ENCODE measurements at regions not wholly inside any gene's neighbourhood (a gene's known extent, or its start where the extent isn't known, plus 50 kb on each side); places are given as distances from the start of the nearest gene placed in this dataset.

DNA sequence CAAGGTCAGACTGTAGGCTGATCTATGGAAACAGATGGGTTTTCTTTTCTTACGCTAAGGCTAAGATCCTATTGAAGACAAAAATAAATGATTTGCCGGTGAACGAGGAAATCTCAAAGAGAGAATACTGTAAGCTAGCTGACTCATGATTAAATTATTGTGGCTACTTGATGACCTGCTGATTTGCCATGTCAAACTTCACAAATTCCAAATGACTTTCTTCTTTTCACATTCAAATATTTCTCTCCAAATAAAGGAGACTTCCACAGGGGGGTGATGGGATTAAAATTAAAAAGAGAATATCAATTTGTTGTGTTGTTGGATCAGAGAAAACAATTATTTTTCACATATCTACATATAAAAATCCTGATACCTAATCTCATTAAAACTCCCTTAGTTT lies 860.6 kb upstream of the ZWINT start:
- TF ChIP-seq POLR2AphosphoS5 (IDR thresholded peaks at IDR 0.05; ENCODE audit: low read depth, low read length), result no peak
- TF ChIP-seq, protein P1, sequence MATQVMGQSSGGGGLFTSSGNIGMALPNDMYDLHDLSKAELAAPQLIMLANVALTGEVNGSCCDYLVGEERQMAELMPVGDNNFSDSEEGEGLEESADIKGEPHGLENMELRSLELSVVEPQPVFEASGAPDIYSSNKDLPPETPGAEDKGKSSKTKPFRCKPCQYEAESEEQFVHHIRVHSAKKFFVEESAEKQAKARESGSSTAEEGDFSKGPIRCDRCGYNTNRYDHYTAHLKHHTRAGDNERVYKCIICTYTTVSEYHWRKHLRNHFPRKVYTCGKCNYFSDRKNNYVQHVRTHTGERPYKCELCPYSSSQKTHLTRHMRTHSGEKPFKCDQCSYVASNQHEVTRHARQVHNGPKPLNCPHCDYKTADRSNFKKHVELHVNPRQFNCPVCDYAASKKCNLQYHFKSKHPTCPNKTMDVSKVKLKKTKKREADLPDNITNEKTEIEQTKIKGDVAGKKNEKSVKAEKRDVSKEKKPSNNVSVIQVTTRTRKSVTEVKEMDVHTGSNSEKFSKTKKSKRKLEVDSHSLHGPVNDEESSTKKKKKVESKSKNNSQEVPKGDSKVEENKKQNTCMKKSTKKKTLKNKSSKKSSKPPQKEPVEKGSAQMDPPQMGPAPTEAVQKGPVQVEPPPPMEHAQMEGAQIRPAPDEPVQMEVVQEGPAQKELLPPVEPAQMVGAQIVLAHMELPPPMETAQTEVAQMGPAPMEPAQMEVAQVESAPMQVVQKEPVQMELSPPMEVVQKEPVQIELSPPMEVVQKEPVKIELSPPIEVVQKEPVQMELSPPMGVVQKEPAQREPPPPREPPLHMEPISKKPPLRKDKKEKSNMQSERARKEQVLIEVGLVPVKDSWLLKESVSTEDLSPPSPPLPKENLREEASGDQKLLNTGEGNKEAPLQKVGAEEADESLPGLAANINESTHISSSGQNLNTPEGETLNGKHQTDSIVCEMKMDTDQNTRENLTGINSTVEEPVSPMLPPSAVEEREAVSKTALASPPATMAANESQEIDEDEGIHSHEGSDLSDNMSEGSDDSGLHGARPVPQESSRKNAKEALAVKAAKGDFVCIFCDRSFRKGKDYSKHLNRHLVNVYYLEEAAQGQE (IDR thresholded peaks at IDR 0.05; ENCODE audit: insufficient read depth in 1 of 2, low read depth in 2 of 2, low read length in 2 of 2), result no peak
- TF ChIP-seq TAF1 (IDR thresholded peaks at IDR 0.05; ENCODE audit: borderline replicate concordance, insufficient read depth, low read length), result no peak
- TF ChIP-seq SIN3A (IDR thresholded peaks at IDR 0.05; ENCODE audit: borderline replicate concordance, insufficient read depth, low read length), result no peak
- TF ChIP-seq FOXP2 (optimal IDR thresholded peaks at IDR 0.05; ENCODE audit: borderline replicate concordance, extremely low read depth, extremely low read length, insufficient read depth), result no peak

Data from PFSK-1 (cell line).